ENCODE measurements at regions not wholly inside any gene's neighbourhood (a gene's known extent, or its start where the extent isn't known, plus 50 kb on each side); places are given as distances from the start of the nearest gene placed in this dataset.

DNA sequence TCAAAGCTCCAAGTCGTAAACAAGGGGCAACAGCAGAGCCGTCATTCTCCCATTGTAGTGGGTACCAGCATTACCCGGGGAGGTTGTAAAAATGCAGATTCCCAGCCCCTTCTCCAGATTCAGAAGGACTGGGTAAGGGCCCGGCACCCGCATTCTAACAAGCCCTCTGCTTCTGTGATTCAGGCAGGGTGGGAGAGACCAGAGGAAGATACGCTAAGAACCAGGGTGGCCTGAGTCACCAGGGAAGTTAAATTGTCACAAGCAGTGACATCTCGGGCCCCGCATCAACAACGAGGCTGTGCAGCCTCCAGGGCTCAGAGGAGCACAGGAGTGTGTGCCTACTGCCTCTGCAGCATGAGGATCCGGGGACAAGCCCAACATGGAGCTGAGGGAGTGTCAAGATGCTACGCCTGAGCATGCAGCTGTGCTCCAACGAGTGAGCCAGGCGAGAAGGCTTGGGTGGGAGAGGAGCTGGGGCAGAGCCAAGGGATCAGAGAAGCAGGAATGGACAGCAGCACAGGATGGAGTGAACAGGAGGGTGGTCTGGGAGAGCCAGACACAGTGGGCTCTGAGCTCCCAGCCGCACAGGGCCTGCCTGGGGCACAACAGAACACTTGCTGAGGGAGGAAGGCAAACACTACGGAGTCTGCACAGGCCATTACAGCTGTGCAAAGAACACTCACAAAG lies 68.5 kb downstream of the CPN2 start:
- no peak for DNase-seq

DNA sequence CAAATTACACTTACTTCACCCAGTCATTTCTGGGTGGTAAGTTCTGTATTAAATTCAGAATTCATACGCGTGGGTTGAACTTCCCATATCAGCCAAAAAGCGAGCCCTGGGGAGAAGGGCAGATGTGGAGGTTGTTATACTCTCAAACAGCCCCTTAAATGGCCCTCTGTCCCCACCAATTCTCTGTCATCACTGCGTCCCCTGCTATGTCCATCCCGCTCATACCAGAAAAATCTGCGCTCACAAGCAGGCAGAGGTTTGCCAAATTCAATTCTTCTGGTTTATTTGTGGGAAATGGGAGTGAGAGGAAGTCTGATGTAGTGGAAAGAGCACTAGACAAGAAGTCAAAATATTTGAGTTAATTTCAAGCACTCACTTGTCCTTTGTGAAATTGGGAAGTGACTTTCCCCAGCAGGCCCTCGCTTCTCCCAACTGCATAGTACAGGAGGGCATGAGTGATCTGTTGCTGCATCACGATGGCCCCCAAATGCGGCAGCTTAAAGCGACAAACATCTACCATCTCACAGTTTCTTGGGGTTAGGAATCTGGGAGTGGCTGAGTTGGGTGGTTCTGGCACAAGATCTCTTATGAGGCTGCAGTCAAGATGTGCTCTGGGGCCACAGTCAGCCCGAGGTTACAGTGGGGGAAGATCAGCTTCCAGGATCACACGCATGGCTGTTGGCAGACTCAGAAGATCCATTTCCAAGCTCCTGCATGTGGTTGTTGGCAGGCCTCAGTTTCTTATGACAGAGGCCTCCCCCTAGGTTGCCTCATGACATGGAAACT lies 67.7 kb downstream of the CPN2 start:
- DNase-seq = no peak

- no peak for DNase-seq
These were observed 66.8 kb downstream of the CPN2 start for GRCh38 chr3:194284351-194284750.

- DNase-seq = no peak
These were observed 65.9 kb downstream of the CPN2 start for GRCh38 chr3:194285024-194285849.

DNA sequence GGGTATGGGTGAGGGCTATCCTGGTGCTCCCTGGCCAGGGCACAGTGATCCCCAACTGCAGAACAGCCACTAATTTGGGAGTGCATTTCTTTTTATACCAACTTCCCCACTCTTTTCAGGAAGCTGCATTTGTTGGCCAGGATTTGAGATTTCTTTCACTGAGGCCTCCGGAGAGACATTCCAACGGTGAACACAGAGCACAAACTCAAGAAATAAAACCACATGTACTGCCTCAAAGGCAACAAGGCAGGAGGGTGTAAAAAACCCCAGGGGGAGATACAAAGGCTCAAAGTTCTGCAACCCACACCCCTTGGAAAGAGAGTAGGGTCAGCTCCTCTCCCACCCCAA lies 65.3 kb downstream of the CPN2 start:
- no peak for DNase-seq

DNA sequence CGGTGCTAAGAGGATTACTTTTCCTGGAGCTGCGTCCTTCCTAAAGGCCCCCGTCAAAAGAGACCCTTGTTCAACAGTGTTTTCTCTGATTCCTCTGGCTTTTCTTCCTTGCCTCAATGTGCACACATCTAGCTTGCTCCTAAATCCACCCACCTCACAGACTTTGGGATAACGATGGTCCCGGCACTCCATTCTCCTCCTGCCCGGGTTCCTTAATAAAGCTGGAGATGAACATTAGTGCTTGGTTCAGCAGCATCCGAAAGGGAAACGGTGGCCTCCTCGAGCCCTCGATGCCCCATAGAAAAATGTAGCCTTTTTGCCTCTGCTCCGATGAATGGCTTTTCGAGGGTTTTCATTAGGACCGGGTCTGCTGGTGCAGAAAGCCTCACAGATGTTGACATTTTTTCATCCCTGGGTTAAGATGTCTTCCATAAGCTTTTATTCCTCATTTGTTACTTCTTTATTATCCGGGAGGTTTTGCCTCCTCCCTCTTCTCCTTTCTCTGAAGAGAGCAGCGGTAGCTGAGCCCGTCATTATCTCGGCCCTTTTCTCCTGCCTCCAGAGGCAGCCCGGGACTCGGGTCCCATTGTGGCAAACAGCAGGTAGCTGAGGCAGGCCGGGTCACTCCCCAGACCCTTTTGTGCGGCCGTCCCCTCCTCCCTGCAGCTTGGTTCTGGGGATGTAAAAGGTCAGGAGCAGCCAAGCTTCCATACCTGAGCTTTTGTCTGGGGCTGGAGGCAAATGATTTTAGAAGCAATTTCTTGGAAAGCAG lies 64.6 kb downstream of the CPN2 start:
- no peak for DNase-seq

- no peak for DNase-seq
These were observed 63.8 kb downstream of the CPN2 start for GRCh38 chr3:194287374-194287773.

DNA sequence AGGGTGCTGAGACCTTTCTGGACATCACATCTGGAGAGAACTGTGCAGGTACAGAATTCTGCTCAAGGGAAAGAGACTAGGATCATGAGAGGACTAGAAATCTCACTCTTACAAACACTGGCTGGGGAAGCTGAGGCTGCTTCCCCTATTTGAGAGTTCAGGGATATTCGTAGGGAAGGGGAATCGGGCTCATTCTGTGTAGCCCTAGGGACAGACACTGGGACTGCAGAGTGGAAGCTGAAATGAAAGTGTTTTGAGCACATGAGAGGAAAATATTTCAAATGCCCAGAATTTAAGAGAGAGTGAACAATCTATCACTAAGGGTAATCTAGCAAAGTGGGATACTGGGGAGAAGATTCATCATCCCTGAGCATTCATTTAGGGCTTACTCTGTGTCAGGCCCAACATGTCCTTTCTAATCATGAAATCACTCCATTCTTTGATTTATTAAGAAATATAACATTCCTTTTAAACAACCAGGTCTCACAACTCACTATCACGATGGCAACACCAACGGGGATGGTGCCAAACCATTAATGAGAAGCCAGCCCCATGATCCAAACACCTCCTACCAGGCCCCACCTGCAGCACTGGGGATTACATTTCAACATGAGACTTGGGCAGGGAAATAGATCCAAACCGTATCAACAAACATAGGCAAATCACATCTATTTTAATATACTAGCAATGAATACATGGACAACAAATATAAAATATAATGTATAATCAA lies 63.0 kb downstream of the CPN2 start:
- DNase-seq = no peak
